Right renal pelvis (tissue), 4 donors: ENCODE measurements at regions not wholly inside any gene's neighbourhood (a gene's known extent, or its start where the extent isn't known, plus 50 kb on each side); places are given as distances from the start of the nearest gene placed in this dataset.

Source experiments
- DNase-seq, 4 donors: peaks; one replicate each; pipeline ENCODE4 v3.0.0-alpha.2; 2013; ENCODE audit warnings: low read depth in 4 of 4, low spot score in 3 of 4, missing footprints in 1 of 4

DNA sequence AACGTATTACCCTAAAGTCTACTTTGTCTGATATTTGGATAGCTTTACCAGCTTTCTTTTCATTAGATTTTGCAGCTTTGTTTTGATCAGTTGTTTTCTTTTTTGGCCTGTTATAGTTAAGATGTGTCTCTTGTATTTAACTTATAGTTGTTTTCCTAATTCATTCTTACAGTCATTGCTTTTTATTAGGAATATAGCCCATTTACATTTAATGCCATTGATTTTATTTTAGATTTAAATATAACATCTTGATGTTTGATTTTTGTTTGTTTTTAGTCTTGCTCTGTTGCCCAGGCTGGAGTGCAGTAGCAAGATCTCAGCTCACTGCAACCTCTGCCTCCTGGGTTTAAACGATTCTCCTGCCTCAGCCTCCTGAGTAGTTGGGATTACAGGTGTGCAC is 215.9 kb upstream of the HDAC4 start:
- no peak for DNase-seq

DNA sequence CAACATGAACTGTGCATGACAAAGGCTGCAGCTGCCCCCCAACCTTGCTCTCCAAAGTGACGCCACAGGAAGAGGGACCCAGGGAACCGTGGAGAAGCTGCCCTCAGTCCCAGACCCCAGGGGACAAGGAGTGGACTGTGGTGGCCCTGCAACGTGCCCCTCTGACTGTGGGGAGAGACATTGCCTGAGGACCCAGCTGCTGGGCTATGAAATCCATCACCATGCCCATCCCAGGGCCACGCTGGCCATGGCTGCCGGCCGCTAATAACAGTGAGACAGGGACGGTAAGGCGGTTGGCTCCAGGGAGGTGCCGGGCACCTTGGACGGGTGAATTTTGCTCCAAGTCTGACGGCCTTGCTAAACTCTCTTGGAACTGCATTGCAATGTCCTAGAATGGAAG is 211.3 kb upstream of the HDAC4 start:
- DNase-seq: no peak

DNA sequence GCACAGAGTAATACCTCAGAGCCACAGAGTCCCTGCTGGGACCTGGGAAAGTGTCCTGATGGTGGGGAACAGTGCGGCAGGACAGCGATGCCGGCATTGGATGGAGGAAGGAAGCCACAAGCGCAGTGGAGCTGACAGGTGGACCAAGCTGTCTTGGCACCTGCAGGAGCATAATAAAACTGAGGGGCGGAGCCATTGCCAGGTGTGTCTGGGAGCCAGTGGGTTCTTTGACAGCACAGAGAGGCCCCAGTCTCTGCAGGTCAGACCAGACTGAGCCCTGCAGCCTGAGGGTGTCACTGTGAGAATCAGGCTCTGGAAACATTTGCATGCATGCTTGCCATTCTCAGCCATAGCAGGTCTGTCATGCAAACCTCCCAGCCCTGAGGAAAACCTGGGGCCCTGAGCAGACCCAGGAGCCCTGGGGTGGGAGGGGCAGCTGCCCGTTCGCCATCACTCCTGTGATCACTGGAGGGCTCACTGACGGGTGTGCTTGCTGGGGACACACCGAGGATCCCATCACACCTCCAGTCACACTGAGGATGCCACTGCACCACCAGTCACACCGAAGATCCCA is 210.5 kb upstream of the HDAC4 start:
- no peak for DNase-seq

DNA sequence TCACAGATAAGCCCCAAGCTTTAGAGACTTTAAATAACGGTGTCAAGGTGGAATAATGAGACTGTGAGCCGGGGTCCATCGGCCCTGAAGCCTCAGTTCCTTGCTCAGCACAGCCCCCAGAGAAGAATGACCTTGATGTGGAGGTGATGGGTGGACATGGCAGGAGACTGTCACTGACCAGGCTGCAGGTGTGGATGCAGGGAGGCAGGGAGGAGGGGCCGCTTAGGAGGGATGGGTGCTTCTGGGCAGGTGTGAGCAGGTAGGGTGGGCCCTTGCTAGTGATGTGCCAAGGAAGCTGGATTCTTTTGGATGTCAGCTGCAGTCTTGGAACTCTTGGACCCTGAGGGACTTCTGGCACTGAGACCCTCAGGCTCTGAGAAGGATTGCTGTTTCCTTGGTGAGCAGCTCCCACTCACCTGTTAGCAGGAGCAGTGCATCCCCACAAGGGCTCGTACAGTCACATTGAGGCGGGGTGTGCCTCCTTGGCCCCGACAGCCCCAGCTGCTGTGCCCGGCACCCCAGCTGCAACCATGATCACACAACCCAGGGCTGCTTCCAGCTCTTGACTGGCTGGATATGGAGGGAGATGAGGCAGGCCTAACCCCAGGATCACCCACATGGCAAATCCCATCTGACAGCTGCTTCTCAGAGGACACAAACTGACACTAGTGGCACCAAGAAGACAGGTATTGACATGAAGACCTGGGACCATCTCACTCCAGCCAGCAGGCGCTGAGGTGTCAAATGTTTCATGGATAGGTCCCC is 209.8 kb upstream of the HDAC4 start:
- DNase-seq: no peak

- DNase-seq: no peak
Measured at GRCh38 chr2:239609607-239610310, 208.9 kb upstream of the HDAC4 start.

DNA sequence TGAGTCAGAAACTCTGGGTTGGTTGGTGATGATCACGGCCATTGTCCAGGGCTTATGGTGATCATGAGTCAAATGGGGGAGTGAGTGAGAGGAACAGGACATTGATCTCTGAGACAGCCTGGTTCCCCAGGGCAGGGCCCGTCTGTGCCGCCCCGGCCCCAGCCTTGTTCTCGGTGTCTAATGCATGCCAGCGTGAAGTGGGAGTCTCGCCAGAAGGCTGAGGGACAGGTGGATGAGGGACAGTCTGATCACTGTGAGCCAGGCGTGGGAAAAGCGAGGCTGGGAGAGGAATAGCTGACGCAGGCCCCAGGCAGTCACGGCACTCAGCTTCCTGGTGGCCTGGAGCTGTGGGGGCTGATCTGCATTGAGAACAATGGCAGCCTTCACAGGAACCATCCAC is 208.3 kb upstream of the HDAC4 start:
- no peak for DNase-seq

GRCh38 chr2:239608723-239609122 is 207.9 kb upstream of the HDAC4 start:
- DNase-seq: no peak

DNA sequence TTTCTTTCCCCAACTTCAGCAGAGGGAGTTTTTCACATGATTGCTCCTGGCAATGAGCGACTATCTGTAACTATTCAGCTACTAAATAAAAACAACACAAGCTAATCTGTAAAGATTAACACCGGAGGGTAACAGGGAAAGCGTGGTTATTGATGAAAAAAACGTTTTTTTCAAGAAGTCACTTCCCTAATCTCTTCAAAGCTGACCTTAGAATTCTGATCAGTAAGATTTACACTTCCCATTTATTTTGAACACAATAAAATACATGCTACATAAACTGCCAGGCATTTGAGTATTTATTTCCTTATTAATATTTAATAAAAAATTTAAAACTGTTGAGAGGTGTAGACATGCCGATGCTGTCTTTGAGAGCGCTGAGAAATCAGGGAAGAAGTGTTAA is 207.4 kb upstream of the HDAC4 start:
- DNase-seq: no peak

DNA sequence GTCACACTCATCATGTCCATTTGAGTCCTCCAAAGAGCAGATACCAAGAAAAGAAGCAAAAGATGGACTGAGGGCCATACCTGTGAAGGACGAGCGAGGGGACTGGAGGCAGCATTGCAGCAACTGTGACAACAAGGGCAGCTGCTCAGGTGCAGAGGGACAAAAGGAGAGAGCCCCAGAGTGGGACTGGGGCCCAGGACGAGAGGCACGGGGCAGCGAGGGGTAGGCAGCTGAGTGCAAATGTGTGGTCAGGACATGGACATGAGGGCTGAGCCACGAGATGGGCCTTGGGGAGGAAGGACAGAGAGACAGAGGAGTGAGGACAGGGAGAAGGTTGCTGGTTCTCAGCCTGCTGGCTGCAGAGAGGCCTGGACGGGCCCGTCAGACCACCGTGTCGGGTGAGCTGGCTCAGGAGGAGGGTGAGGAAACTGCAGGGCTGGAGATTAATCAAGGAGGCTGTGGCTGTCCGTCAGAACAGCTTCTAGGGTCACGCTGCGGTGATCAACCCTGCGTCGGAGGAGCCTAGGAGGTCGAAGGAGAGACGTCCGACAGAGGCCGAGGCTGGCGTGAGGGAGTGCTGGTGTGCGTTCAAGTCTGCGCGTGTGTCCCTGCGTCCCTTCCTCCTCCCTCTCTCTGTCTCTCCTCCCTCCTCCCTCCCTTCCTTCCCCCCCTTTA is 206.8 kb upstream of the HDAC4 start:
- DNase-seq: peak in 2 of 4 donors; percentile 20 to 23

GRCh38 chr2:239606741-239607516 is 206.1 kb upstream of the HDAC4 start:
- DNase-seq: no peak

DNA sequence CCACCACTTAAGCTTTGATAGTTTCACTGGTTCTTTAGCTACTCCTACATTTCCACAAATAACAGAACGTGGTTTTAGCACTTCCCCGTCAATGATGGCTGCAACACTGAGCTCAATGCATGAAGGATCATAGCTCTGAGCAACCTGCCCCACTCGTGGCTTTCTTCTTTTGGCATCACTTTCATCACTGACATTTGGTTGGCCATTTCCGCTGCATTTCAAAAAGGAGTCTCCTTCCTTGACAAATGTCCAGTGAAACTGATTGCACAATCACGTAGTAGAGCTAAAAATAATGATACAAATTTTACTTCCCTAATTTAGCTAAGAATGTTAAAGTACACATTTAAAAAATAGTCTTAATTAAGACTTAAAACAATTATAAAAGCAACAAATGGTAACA is 205.2 kb upstream of the HDAC4 start:
- no peak for DNase-seq

GRCh38 chr2:239605409-239605808 is 204.6 kb upstream of the HDAC4 start:
- no peak for DNase-seq

DNA sequence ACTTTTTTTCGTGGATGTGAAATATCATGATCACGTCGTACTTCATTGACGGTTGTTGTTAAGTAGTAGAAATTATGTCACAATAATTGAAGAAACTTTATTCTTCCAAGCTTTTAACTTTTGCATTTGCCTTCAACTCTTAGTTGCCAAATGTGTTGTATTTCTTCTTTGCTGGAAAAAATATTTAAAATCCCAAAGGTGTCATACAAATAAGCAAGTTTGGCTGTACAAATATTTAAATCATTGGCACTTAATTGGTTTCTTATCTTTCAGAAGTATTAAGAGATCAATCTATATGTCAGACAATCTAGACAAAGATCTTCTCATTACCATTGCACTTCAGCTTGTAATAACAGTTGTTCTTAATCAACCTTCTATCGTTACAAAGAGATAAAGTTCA is 204.0 kb upstream of the HDAC4 start:
- DNase-seq: no peak

- DNase-seq: no peak
Measured at GRCh38 chr2:239603411-239604356, 202.9 kb upstream of the HDAC4 start.

- DNase-seq: no peak
Measured at GRCh38 chr2:239602290-239603282, 201.8 kb upstream of the HDAC4 start.

DNA sequence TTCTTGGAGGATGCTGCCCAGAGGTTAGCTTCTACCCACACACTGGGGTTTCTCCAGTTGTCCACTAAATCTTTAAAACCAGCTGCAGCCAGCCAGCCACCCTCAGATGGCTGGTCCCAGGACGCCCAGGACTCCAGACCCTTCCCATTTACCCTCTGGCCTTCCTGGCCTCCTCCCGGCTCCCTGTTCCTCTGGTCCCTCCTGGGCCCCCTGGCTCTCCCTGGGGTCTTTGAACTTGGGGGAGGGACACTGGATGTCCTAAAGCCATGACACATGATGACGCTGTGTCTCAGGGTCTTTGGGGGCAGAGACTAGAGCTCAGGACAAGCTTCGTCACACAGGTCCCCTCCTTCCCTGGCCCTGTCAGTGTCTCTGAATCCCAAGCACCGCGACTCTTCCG is 201.1 kb upstream of the HDAC4 start:
- no peak for DNase-seq

GRCh38 chr2:239601201-239601851 is 200.5 kb upstream of the HDAC4 start:
- DNase-seq: no peak

GRCh38 chr2:239600650-239601049 is 199.8 kb upstream of the HDAC4 start:
- DNase-seq: no peak
